HG03439 (cell line): ENCODE measurements at regions not wholly inside any gene's neighbourhood (a gene's known extent, or its start where the extent isn't known, plus 50 kb on each side); places are given as distances from the start of the nearest gene placed in this dataset.
"Not testable (repeated sequence)": the region's sequence is repeated elsewhere in the genome, so short reads cannot be mapped to it uniquely, and the experiment has no call there.

Source experiments
- ATAC-seq: cut with Tn5 transposase; IDR thresholded peaks from one replicate; pipeline ENCODE4 v1.9.1; 2021; ENCODE audit warnings: mild to moderate bottlenecking, moderate library complexity; ENCODE audit not compliant: unreplicated experiment

GRCh38 chr17:27365329-27365945, 71.5 kb downstream of the WSB1 start:
- ATAC-seq, result not testable (repeated sequence)

- no peak for ATAC-seq
These were observed 72.5 kb downstream of the WSB1 start for GRCh38 chr17:27366437-27366836.

- no peak for ATAC-seq
These were observed 73.4 kb downstream of the WSB1 start for GRCh38 chr17:27367121-27367981.

- no peak for ATAC-seq
These were observed 74.4 kb downstream of the WSB1 start for GRCh38 chr17:27368151-27368795.

- no peak for ATAC-seq
These were observed 75.1 kb downstream of the WSB1 start for GRCh38 chr17:27368980-27369379.

- no peak for ATAC-seq
These were observed 76.9 kb downstream of the WSB1 start for GRCh38 chr17:27370776-27371175.

- ATAC-seq, result not testable (repeated sequence)
These were observed 79.8 kb downstream of the WSB1 start for GRCh38 chr17:27373695-27374094.

GRCh38 chr17:27376637-27377547, 79.4 kb upstream of the KSR1 start:
- no peak for ATAC-seq

- no peak for ATAC-seq
These were observed 77.6 kb upstream of the KSR1 start for GRCh38 chr17:27378482-27379175.

GRCh38 chr17:27379888-27380533, 76.2 kb upstream of the KSR1 start:
- ATAC-seq, result no peak

- no peak for ATAC-seq
These were observed 75.7 kb upstream of the KSR1 start for GRCh38 chr17:27380551-27380950.

- ATAC-seq, result peak; percentile 59
These were observed 75.2 kb upstream of the KSR1 start for GRCh38 chr17:27381007-27381501.

GRCh38 chr17:27382025-27382424, 74.2 kb upstream of the KSR1 start:
- ATAC-seq, result no peak

GRCh38 chr17:27384261-27384701, 72.0 kb upstream of the KSR1 start:
- no peak for ATAC-seq

- ATAC-seq, result no peak
These were observed 71.5 kb upstream of the KSR1 start for GRCh38 chr17:27384726-27385125.

GRCh38 chr17:27385626-27386025, 70.6 kb upstream of the KSR1 start:
- no peak for ATAC-seq

- ATAC-seq, result no peak
These were observed 69.8 kb upstream of the KSR1 start for GRCh38 chr17:27386206-27387075.

GRCh38 chr17:27389542-27390140, 66.6 kb upstream of the KSR1 start:
- ATAC-seq, result no peak
